WTC11 (cell line): ENCODE measurements at regions not wholly inside any gene's neighbourhood (a gene's known extent, or its start where the extent isn't known, plus 50 kb on each side); places are given as distances from the start of the nearest gene placed in this dataset.

Experiments
- ATAC-seq: fragments of 200-7000 bp; cut with Tn5 transposase; 2 replicates; pipeline ENCODE4 v1.10.0; 2021; ENCODE audit warnings: mild to moderate bottlenecking, moderate library complexity
- CTCF ChIA-PET: fragments of 300-600 bp; sonication (Branson Sonifier 250); formaldehyde crosslinking; loops from one replicate; lab custom pipeline; 2021; ENCODE audit warnings: antibody characterized with exemption; lab: Charles Lee
- POLR2A ChIA-PET: fragments of 350-600 bp; sonication (Branson Sonifier 250); formaldehyde crosslinking; loops from one replicate; lab custom pipeline; 2021; ENCODE audit warnings: antibody characterized with exemption; lab: Charles Lee
- DNase-seq: peaks from one replicate; pipeline ENCODE4 v3.0.0; 2021; ENCODE audit warnings: low spot score
- H3K27ac Mint-ChIP-seq: 2 replicates; pipeline ENCODE4 v1.8.0; 2021; ENCODE audit warnings: mixed read lengths
- H3K27me3 Mint-ChIP-seq: 2 replicates; pipeline ENCODE4 v1.8.0; 2021; ENCODE audit warnings: low read depth, mild to moderate bottlenecking, moderate library complexity, mixed read lengths
- H3K36me3 Mint-ChIP-seq: 2 replicates; pipeline ENCODE4 v1.8.0; 2021; ENCODE audit warnings: mixed read lengths
- H3K4me1 Mint-ChIP-seq: 2 replicates; pipeline ENCODE4 v1.8.0; 2022; ENCODE audit warnings: mixed read lengths
- H3K4me3 Mint-ChIP-seq: 2 replicates; pipeline ENCODE4 v1.8.0; 2021; ENCODE audit warnings: mild to moderate bottlenecking, moderate library complexity, mixed read lengths
- H3K9me3 Mint-ChIP-seq: 2 replicates; pipeline ENCODE4 v1.8.0; 2021; ENCODE audit warnings: mixed read lengths
- CBFB ChIP-seq: sonication (generic); formaldehyde crosslinking; IDR thresholded peaks from 2 replicates; pipeline ENCODE4 v1.8.1; 2022; ENCODE audit warnings: mild to moderate bottlenecking, low read depth, missing genetic modification reagents
- GABPB1 ChIP-seq: sonication (generic); formaldehyde crosslinking; IDR thresholded peaks from 2 replicates; pipeline ENCODE4 v1.8.1; 2023; ENCODE audit warnings: mild to moderate bottlenecking, missing genetic modification reagents
- GTF2I ChIP-seq: fragments of 250-450 bp; sonication (Bioruptor Pico); conservative IDR thresholded peaks from 2 replicates; pipeline ENCODE4 v1.4.0; 2021; ENCODE audit warnings: mild to moderate bottlenecking
- JAZF1 ChIP-seq: fragments of 250-450 bp; sonication (Bioruptor Pico); IDR thresholded peaks from 2 replicates; pipeline ENCODE4 v1.9.0; 2021; ENCODE audit warnings: moderate library complexity, mild to moderate bottlenecking, inconsistent platforms
- NFYB ChIP-seq: sonication (generic); formaldehyde crosslinking; conservative IDR thresholded peaks from 2 replicates; pipeline ENCODE4 v1.8.0; 2022; ENCODE audit warnings: low read depth, missing genetic modification reagents
- NR1H2 ChIP-seq: sonication (generic); formaldehyde crosslinking; IDR thresholded peaks from 2 replicates; pipeline ENCODE4 v1.9.0; 2021; ENCODE audit warnings: mild to moderate bottlenecking, moderate library complexity, missing genetic modification reagents
- ZNF232 ChIP-seq: sonication (generic); formaldehyde crosslinking; IDR thresholded peaks from 2 replicates; pipeline ENCODE4 v1.8.0; 2022; ENCODE audit warnings: mild to moderate bottlenecking, missing genetic modification reagents
- ZNF263 ChIP-seq: sonication (generic); formaldehyde crosslinking; IDR thresholded peaks from 2 replicates; pipeline ENCODE4 v1.8.1; 2022; ENCODE audit warnings: low read depth, mild to moderate bottlenecking, moderate library complexity, missing genetic modification reagents
- ZNF396 ChIP-seq: fragments of 250-450 bp; sonication (Bioruptor Pico); IDR thresholded peaks from 2 replicates; pipeline ENCODE4 v1.8.0; 2021; ENCODE audit warnings: mild to moderate bottlenecking, moderate library complexity, borderline replicate concordance
- ZNF416 ChIP-seq: fragments of 250-450 bp; sonication (Bioruptor Pico); IDR thresholded peaks from 2 replicates; pipeline ENCODE4 v1.9.0; 2021; ENCODE audit warnings: mild to moderate bottlenecking, inconsistent platforms
- TF ChIP-seq, protein P1 (sequence below): sonication (generic); formaldehyde crosslinking; IDR thresholded peaks from 2 replicates; pipeline ENCODE4 v1.8.1; 2022; ENCODE audit warnings: mild to moderate bottlenecking, moderate library complexity, missing genetic modification reagents
- TF ChIP-seq, protein P2 (sequence below): sonication (generic); formaldehyde crosslinking; IDR thresholded peaks from 2 replicates; pipeline ENCODE4 v1.8.1; 2022; ENCODE audit warnings: low read depth, missing genetic modification reagents, borderline replicate concordance
- TF ChIP-seq, protein P3 (sequence below): sonication (generic); formaldehyde crosslinking; IDR thresholded peaks from 2 replicates; pipeline ENCODE4 v1.8.1; 2022; ENCODE audit warnings: low read depth, mild to moderate bottlenecking, moderate library complexity, missing genetic modification reagents, borderline replicate concordance
- TF ChIP-seq, protein P4 (sequence below): sonication (generic); formaldehyde crosslinking; IDR thresholded peaks from 2 replicates; pipeline ENCODE4 v1.8.1; 2023; ENCODE audit warnings: mild to moderate bottlenecking, moderate library complexity, missing genetic modification reagents
- TF ChIP-seq, protein P5 (sequence below): sonication (generic); formaldehyde crosslinking; IDR thresholded peaks from 2 replicates; pipeline ENCODE4 v1.8.1; 2023; ENCODE audit warnings: mild to moderate bottlenecking, missing genetic modification reagents, borderline replicate concordance
- TF ChIP-seq, protein P6 (sequence below): sonication (generic); formaldehyde crosslinking; IDR thresholded peaks from 2 replicates; pipeline ENCODE4 v1.8.1; 2022; ENCODE audit warnings: mild to moderate bottlenecking, missing genetic modification reagents, moderate library complexity, borderline replicate concordance

DNA sequence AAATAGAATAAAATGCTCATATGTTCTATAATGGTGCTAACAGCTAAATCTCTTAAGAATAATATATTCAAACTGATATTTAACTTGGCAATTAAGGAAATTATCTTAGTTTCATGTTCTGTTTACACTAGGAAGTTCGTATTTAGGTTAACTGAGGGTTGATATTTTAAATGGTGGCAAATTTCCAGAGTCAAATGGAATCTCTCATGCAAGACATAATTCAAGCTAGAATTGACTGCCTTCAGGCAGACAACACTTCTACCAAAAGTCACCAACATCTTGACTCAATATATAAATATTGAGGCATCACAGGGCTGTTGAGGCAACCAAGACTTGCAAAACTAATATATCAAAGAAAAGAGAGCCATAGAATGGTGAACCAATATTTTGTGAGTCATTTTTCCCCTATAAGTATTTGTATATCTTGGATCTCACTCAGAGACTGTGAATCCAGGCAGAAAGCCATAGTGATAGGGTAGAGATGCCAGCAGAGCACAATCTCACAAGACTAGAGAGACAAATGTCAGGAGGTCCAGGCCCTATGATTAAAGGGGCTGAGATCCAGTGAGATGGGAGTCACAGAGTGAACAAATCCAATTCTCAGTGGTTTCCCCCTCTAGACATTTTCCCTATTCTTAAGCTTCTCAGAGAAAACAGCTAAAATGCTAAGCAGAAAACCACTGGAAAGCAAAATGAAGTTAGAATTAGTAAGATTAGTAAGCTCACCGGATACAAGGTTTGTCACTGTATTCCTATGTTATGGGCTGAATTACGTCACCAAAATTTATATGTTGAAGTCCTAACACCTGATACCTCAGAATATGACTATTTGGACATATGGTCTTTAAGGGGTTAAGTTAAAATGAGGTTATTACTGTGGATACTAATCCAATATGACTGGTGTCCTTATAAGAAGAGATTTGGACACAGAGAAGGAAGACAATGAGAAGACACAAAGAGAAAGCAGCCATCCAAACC is 358.2 kb upstream of the UBE2E3 start:
- CTCF ChIA-PET: no interaction called here
- Mint-ChIP-seq H3K27me3 (no peaks in the 10 kb centered on the region), H3K4me3 (no peak overlapping the region), H3K9me3 (peaks cover 14% of the 10 kb centered on the region), H3K36me3 (peaks cover 3% of the 10 kb centered on the region), H3K4me1 (peaks cover 7% of the 10 kb centered on the region), H3K27ac (no peak overlapping the region)
- DNase-seq: no peak
- TF ChIP-seq NFYB: no peak
- TF ChIP-seq ZNF263 (CRISPR knock-in tag): no peak
- TF ChIP-seq, protein P1, sequence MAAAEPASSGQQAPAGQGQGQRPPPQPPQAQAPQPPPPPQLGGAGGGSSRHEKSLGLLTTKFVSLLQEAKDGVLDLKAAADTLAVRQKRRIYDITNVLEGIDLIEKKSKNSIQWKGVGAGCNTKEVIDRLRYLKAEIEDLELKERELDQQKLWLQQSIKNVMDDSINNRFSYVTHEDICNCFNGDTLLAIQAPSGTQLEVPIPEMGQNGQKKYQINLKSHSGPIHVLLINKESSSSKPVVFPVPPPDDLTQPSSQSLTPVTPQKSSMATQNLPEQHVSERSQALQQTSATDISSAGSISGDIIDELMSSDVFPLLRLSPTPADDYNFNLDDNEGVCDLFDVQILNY: no peak
- TF ChIP-seq, protein P2, sequence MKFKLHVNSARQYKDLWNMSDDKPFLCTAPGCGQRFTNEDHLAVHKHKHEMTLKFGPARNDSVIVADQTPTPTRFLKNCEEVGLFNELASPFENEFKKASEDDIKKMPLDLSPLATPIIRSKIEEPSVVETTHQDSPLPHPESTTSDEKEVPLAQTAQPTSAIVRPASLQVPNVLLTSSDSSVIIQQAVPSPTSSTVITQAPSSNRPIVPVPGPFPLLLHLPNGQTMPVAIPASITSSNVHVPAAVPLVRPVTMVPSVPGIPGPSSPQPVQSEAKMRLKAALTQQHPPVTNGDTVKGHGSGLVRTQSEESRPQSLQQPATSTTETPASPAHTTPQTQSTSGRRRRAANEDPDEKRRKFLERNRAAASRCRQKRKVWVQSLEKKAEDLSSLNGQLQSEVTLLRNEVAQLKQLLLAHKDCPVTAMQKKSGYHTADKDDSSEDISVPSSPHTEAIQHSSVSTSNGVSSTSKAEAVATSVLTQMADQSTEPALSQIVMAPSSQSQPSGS (CRISPR knock-in tag): no peak
- TF ChIP-seq GTF2I (CRISPR knock-in tag): no peak
- TF ChIP-seq, protein P3, sequence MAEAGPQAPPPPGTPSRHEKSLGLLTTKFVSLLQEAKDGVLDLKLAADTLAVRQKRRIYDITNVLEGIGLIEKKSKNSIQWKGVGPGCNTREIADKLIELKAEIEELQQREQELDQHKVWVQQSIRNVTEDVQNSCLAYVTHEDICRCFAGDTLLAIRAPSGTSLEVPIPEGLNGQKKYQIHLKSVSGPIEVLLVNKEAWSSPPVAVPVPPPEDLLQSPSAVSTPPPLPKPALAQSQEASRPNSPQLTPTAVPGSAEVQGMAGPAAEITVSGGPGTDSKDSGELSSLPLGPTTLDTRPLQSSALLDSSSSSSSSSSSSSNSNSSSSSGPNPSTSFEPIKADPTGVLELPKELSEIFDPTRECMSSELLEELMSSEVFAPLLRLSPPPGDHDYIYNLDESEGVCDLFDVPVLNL: no peak
- TF ChIP-seq NR1H2: no peak
- TF ChIP-seq, protein P4, sequence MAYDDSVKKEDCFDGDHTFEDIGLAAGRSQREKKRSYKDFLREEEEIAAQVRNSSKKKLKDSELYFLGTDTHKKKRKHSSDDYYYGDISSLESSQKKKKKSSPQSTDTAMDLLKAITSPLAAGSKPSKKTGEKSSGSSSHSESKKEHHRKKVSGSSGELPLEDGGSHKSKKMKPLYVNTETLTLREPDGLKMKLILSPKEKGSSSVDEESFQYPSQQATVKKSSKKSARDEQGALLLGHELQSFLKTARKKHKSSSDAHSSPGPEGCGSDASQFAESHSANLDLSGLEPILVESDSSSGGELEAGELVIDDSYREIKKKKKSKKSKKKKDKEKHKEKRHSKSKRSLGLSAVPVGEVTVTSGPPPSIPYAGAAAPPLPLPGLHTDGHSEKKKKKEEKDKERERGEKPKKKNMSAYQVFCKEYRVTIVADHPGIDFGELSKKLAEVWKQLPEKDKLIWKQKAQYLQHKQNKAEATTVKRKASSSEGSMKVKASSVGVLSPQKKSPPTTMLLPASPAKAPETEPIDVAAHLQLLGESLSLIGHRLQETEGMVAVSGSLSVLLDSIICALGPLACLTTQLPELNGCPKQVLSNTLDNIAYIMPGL: no peak
- no peak for TF ChIP-seq CBFB (CRISPR knock-in tag)
- TF ChIP-seq, protein P5, sequence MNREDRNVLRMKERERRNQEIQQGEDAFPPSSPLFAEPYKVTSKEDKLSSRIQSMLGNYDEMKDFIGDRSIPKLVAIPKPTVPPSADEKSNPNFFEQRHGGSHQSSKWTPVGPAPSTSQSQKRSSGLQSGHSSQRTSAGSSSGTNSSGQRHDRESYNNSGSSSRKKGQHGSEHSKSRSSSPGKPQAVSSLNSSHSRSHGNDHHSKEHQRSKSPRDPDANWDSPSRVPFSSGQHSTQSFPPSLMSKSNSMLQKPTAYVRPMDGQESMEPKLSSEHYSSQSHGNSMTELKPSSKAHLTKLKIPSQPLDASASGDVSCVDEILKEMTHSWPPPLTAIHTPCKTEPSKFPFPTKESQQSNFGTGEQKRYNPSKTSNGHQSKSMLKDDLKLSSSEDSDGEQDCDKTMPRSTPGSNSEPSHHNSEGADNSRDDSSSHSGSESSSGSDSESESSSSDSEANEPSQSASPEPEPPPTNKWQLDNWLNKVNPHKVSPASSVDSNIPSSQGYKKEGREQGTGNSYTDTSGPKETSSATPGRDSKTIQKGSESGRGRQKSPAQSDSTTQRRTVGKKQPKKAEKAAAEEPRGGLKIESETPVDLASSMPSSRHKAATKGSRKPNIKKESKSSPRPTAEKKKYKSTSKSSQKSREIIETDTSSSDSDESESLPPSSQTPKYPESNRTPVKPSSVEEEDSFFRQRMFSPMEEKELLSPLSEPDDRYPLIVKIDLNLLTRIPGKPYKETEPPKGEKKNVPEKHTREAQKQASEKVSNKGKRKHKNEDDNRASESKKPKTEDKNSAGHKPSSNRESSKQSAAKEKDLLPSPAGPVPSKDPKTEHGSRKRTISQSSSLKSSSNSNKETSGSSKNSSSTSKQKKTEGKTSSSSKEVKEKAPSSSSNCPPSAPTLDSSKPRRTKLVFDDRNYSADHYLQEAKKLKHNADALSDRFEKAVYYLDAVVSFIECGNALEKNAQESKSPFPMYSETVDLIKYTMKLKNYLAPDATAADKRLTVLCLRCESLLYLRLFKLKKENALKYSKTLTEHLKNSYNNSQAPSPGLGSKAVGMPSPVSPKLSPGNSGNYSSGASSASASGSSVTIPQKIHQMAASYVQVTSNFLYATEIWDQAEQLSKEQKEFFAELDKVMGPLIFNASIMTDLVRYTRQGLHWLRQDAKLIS (CRISPR knock-in tag): no peak
- TF ChIP-seq ZNF416 (CRISPR knock-in tag): no peak
- TF ChIP-seq ZNF396 (CRISPR knock-in tag): no peak
- no peak for TF ChIP-seq JAZF1
- TF ChIP-seq, protein P6, sequence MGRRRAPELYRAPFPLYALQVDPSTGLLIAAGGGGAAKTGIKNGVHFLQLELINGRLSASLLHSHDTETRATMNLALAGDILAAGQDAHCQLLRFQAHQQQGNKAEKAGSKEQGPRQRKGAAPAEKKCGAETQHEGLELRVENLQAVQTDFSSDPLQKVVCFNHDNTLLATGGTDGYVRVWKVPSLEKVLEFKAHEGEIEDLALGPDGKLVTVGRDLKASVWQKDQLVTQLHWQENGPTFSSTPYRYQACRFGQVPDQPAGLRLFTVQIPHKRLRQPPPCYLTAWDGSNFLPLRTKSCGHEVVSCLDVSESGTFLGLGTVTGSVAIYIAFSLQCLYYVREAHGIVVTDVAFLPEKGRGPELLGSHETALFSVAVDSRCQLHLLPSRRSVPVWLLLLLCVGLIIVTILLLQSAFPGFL: no peak
- TF ChIP-seq ZNF232 (CRISPR knock-in tag): no peak
- TF ChIP-seq GABPB1 (CRISPR knock-in tag): no peak
- no peak for ATAC-seq
- POLR2A ChIA-PET: no interaction called here
